ENCODE measurements at regions not wholly inside any gene's neighbourhood (a gene's known extent, or its start where the extent isn't known, plus 50 kb on each side); places are given as distances from the start of the nearest gene placed in this dataset.
A peak's percentile ranks its signal among the peaks of the same experiment; 100 is the strongest.

DNA sequence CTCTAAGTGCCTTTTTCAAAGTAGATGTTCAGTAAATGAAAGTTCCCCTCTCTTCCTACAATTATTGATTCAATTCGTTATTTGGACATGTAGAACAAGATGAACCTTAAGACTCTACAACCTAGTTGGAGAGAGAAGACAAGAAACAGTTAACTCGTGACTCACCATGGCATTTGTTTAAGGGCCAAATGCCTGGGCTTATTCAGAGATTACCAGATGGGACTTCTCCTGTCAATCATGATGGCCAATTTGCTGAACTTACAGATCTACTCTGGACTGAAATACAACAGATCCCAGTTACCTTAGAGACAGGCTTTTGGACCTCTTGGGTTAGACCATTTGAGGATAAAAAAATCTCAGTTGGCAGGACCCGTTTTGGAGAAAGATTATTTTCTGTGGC is 93.5 kb downstream of the C1orf94 start:
- no peak for DNase-seq (ENCODE audit: low spot score)

DNA sequence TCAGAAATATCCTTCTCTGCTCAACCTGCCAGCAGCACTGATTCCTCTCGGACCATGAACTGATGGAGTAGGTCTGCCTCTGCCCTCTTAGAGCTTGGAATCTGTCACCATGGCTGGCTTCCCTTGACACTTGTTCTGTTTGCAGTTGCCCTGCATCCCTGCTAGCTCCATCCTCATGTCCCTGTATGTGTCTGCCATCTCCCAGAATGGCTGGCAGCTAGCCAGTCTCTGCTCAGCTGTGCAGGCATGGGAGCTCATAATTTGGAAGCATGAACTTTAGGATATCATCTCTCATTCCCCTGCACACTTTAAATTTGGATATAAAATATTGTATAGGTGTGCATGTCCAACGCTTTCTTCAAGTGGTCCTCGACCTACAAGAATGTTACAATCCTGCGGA is 95.4 kb downstream of the C1orf94 start:
- no peak for DNase-seq (ENCODE audit: low spot score)

DNA sequence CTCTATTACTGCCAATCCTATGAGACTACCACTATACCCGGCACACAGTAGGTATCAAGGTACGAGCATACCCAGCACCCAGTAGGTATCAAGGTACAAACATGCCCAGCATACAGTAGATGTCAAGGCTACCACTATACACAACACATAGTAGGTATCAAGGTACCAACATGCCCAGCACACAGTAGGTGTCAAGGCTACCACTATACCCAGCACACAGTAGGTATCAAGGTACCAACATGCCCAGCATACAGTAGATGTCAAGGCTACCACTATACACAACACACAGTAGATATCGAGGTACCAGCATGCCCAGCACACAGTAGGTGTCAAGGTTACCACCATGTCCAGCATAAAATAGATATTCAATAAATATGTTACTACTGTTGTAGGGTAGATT is 98.4 kb downstream of the C1orf94 start:
- no peak for DNase-seq (ENCODE audit: low spot score)

DNA sequence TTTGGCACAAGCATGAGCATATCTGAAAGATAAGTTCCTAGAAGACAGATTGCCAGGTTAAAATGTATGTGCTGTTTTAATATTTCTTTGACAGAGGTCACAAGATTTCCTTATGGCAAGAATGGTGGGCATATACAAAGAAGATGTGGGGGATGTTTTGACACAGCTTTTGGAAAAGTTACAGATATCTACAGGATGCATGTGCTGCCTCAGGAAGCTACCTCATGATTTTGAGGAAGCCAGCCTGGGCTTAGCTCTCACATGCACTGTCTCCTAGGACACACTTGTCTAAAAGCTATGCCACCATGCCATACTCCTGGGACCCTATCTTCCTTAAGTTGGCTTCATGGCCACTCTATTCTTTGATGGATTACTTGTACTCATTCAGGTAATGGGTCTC is 99.9 kb downstream of the C1orf94 start:
- DNase-seq (ENCODE audit: low spot score): no peak

DNA sequence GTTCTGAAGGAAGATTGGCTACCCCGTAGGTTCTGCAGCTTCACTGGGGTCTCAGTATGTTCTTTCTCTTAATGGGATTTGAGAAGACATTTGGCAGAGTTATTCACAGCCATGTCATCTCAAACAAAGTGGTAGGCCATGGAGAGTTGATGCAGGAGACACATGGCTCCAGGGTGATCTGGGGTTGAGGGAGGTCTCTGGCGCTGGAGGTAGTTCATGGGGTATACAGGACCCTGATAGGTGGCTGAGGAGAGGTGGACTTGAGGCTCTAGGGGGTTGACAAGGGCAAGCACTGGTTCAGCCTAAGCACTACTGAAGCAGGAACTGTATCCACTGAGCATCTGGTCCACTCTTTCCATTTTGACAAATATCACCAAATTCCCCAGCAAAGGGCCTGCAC is 100.4 kb downstream of the C1orf94 start:
- DNase-seq (ENCODE audit: low spot score): no peak

DNA sequence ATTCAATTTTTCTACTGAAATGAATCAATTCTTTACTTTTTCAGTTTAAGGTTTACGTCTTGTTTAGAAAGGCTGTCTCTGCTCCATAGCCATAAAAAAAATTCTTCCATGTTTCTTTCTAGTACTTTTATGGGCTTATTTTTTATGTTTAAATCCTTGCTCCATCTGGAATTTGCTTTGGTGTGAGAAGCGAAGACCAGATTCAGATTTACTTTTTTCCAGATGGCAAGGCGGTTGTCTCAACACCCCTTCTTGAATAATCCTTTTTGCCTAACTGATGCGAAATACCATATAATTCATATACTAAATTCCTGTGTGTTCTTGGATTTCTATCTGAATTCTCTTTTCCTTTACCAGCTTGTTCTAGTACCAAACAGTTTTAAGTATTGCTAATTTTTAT is 101.5 kb downstream of the C1orf94 start:
- no peak for DNase-seq (ENCODE audit: low spot score)

DNA sequence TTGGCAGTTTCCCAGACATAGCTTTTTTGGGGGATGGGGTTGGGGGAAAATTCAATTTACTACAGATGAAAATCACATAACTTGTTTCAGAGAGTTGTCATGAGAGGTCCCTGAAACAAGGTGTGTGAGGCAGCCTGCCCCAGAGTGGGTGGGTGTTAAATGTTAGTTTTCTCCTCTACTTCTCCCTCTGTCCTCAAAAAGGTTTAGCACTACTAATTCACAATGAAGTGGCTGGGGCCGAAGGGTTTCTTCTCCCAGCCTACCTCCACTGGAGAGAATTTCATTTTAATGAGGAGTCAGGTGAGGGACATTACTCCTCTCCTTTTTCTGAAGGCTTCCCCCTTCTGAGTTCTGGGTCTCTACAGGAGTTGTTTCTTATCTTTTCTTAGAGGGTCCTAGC is 103.3 kb downstream of the C1orf94 start:
- no peak for DNase-seq (ENCODE audit: low spot score)

DNA sequence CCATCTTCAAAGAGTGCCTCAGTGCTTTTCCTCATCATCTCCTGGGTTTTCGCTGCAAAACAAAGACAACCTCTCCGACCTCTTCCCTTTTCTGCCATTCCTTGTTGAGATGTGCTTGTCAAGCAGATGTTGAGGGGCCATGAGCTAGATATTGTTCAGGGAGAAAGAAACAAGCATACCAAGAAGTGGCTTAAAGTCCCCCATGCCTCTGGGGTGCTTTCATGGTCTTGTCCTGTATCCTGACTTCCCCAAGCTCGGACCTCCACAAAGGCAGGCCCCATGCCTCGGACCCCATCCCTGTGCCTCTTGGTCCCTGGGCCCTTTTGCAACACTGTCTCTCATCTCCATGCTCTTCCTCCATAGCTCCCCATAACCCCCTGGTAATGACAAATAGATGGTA is 103.8 kb downstream of the C1orf94 start:
- DNase-seq (ENCODE audit: low spot score): no peak

DNA sequence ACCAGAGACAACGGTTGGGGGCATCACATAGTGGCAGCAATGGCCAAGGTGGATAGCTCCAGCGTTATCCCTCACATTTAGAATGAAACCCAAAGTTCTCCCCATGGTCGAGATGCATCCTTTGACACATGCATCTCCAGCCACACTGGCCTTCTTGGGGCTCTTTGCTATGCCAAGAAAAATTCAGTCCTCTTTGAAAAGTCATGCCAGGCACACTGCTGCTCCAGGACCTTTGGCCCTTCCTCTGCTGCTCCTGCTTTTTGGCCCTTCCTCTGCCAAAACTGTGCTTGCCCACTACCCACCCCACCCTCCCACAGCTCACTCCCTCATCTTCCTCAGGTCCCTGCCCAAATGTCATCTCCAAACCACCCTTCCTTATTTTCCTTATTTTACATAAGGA is 106.4 kb downstream of the C1orf94 start:
- no peak for DNase-seq (ENCODE audit: low spot score)

DNA sequence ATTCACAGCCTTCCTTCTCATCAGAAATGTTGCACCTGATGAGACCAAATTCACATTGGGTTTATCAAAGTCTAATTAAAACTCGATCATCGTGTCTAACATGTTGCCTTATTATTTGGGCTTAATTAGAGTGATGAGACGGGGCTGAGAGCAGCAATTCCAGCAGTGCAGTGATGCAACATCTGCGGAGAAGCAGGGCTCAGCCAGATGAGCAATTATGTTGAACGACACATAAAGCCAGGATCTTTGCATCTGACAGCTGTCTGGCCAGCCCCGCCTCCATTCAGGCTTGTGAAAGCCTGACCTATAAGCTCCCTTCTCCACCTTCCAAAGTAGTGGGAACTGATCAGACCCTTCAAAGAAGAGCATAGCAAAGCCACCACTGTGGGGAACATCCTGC is 109.8 kb downstream of the C1orf94 start:
- peak; percentile 0 for DNase-seq (ENCODE audit: low spot score)

DNA sequence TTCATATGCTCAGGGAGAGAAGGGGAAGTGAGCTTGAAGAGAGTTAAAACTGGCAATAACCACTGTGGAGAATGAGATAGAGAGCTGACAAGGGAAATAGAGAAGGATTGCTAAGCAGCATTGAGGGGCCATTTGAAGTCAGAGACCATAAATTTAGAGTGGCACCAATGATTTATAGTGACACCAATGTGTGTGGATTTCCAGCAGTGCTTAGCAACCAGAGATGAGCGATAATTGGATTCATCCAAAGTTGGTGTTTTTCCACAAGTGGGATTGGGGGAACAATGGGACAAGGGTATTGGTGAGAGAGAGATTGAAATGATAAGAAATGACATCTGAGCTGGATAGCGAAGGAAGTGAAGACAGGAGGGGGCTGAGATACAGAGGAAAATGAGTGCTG is 114.1 kb downstream of the C1orf94 start:
- DNase-seq (ENCODE audit: low spot score): no peak

DNA sequence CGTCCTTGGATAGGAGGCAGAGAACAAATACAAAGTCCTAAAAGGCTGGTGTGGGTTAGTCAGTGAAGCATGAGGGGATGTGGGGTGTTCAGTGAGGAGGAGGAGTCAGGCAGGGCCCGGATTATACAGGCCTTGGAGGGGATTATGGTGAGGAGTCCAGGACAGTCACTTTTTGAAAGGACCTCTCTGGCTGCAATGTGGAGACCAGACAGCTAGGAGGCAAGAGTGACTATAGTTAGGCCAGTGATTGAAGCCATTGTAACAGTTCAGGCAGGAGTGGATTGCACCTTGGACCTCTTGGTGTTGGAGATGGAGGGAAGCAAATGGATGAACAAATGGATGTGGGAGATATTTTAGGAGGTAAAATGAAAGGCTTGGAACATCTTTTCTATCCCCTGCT is 115.8 kb downstream of the C1orf94 start:
- no peak for DNase-seq (ENCODE audit: low spot score)

DNA sequence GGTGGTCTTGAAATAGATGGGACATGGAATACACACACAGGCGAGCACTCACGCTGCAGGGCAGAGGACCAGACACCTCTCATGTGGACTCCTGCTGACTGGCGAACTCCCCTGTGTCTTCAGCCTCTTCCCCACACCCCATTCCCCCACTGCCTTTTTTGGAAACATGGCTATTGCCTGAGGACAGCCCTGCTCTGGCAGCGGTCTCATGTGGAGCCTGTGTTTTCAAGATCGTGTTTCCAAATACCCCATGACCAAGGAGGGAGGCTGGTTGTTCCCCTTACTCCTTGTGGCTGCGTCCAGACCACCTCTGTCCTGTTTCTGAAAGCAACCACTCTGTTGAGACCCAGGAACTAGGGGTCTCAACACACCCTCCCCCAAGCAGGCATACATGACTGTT is 119.4 kb downstream of the C1orf94 start:
- no peak for DNase-seq (ENCODE audit: low spot score)

DNA sequence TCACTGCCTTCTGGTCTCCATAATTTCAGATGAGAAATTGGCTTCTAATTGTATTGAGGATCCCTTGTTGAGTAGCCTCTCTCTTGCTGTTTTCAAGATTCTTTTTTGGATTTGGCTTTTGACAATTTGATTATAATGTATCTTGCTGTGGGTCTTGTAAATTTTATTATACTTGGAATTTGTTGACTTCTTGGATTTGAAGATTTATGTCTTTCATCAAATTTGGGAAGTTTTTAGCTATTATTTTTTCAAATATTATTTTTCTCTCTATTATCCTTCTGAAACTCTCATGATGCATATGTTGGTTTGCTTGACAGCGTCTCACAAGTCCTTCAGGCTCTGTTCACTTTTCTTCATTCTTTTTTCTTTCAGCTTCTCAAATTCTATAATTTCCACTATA is 126.1 kb downstream of the C1orf94 start:
- no peak for DNase-seq (ENCODE audit: low spot score)

DNA sequence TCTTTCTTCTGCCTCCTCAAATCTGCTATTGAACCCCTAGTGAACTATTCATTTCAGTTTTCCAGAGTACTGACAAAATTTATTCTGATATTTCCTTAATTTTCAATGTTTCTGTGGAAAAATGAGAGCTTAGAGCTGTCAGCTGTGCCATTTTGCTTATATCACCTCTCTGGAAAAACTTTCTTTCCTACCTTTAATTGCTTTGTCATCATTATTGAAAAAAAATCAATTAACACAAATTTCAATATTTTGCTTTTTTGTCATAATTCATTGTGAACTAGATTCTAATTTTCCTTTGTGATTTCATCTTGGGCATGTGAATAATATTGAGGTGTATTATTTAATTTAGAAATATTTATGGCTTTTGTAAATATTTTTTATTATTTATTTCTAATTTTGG is 126.5 kb downstream of the C1orf94 start:
- DNase-seq (ENCODE audit: low spot score): no peak

DNA sequence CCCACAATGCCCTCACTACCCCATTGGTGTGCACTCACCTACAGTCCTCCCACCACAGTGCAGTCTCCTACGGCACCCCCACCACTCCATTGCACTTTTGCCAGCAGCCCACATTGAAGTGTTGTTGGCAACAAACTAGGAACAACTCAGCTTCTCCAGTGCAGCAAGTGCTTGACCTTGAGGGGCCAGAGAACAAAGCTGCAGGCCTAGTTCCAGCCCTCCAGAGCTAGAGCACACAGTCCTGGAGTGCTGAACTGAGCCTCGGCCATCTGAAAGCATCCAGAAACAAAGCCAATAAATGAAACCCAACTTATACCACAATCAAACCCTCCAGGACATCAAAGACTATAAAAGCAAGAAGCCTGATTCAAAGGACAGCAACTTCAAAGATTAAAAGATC is 129.9 kb downstream of the C1orf94 start:
- DNase-seq (ENCODE audit: low spot score): no peak

DNA sequence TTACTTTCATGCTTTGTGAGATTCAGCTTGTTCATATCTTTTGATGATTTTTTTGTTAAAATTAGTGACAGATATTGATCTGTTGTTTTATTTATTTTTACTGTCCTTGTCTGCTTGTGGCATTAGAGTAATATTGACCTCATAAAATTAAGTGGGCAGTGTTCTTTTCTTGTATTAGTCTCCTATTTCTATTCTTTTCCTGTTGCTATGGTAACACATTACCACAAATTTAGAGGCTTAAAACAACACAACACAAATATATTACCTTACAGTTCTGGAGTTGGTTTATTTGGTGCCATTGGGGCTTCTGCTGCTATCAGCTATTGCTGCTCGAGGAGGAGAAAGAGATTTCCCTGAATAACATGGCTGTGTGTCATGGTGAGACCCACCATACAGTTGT is 135.7 kb downstream of the C1orf94 start:
- DNase-seq (ENCODE audit: low spot score): no peak

DNA sequence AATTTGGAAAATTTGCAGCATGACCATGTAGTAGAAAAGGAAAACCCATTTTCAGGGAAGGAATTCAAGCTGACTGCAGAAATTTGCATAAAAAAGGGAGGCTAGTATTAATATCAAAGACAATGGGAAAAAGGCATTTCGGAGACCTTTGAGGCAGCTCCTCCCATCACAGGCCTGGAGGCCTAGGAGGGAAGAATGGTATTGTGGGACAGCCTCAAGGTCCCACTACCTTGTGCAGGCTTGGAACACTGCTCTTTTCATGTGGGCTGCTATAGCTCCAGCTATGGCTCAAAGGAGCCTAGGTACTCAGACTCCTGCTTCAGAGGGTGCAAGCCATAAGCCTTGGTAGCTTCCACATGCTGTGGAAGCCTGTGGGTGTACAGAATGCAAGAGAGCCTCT is 139.3 kb downstream of the C1orf94 start:
- no peak for DNase-seq (ENCODE audit: low spot score)

DNA sequence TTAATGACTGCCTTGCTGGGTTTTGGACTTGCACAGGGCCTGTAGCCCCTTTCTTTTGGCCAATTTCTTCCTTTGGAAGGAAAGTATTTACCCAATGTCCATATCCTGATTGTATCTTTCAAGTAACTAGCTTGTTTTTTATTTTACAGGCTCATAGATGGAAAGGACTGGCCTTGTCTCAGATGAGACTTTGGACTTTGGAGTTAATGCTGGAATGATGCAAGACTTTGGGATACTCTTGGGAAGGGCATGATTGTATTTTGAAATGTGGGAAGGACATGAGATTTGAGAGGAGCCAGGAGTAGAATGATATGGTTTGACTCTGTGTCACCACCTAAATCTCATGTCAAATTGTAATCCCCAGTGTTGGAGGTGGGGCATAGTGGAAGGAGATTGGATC is 140.1 kb downstream of the C1orf94 start:
- DNase-seq (ENCODE audit: low spot score): no peak

DNA sequence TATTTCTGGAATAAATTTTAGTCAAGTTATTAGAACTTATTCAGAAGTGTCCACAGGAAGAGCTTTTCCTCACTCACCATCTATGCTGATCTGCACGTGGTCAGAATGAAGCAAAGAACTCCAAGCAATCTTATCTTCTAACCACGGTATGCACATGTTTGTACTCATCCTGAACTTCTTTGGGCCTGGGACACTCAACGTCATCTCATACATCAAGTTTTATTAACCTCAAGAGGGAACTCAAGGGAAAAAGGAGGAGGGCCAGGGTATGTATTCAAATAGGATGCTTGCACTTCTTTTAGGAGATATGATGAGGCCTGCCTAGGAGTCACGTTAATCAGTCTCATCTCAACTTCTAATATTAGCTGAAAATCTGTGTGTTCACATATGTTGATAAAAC is 142.5 kb downstream of the C1orf94 start:
- no peak for DNase-seq (ENCODE audit: low spot score)

DNA sequence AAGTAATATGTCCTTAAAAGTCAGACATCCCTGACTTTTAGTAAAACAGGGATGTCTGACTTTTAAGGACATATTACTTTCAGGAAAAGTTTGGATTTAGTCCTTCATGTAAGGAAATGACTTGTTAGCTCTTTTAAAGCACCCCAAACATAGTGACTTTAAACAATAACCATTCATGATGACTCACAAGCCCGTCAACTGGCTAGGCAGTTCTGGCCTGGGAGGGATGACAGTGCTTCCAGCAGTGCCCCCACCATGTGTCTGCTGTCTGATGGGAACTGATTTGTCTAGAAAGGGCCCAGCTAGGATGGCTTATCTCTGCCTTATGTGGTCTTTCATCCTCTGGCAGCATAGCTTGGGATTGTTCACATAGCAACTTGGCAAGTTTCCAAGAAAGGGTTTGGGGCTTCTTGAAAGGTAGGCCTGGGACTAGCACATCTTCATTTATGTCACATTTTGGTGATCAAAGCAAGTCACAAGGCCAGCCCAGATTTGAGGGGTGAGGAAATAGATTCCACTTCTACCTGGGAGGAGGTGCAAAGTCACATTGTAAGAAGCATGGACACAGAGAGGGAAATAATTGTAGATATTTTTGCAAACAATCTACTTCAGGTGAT is 143.5 kb downstream of the C1orf94 start:
- no peak for DNase-seq (ENCODE audit: low spot score)

DNA sequence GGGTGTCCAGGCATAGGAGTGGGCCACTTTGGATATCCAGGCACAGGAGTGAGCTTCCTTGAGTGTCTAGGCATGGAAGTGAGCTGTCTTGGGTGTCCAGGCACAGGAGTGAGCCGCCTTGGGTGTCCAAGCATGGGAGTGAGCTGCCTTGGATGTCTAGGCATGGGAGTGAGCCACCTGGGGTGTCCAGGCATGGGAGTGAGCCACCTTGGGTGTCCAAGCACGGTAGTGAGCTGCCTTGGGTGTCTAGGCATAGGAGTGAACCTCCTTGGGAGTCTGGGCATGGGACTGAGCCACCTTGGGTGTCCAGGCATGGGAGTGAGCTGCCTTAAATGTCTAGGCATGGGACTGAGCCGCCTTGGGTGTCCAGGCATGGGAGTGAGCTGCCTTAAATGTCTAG is 146.3 kb downstream of the C1orf94 start:
- no peak for DNase-seq (ENCODE audit: low spot score)

DNA sequence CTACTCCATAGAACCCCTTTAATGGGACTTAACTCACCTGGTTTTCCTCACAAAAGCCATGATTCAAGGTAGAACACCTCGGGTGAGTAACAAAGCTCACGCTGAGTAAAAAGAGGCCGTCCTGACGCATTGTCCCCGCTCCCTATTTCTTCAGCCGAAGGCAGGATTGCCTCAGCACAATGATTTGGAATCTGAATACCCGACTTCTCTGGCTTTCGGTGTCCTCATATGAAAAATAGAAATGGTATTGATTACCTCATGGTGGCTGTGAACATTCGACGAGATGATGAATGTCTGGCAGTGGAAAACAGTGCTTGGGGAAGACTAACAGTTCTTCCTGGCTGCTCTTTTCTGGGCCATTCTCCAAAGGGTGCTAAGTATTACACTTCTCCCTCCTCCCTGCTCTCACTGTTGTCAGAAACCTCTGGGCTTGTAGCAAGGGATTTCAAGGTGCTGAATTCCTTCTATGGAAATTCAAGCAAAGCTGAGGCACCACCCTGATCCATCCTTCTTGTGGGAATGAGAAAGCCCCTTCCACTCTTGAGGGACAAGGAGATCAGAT is 148.3 kb downstream of the C1orf94 start:
- DNase-seq (ENCODE audit: low spot score): no peak

DNA sequence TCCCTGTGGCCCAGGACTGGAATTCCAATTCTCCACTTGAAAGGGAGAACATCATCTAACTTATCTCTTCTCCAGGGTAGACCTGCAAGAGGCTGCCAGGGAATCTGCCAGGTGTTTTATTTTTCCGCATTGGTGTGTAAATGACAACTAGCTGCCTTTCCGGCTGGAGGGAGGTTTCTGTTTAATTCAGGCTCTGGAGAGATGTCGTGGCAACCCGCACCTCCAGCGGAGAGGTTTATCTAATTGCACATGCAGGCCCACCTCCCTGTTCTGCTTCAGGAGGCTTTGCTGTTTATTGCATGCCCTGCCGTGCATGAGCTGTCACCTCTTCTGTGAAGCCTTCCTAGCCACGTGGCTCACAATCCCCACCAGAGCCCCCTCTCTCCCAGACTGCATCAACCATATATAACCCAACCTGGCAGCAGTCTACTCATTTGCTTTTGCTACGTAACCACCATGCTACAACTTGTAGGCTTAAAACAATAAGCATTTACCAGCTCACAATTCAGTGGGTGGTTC is 151.6 kb downstream of the C1orf94 start:
- DNase-seq (ENCODE audit: low spot score): no peak

Data from GM03348 (cell line).